Heart left ventricle (tissue), 13 donors: ENCODE measurements at regions not wholly inside any gene's neighbourhood (a gene's known extent, or its start where the extent isn't known, plus 50 kb on each side); places are given as distances from the start of the nearest gene placed in this dataset.

Experiments used
- CTCF ChIP-seq, 12 donors: fragments of 200-600 bp; sonication (generic) in 4 of 12; IDR thresholded peaks; one replicate each; pipeline versions ENCODE4 v1.5.0 to v1.8.0; 2018 to 2022; ENCODE audit warnings: antibody characterized with exemption in 12 of 12, mild to moderate bottlenecking in 5 of 12
- POLR2A ChIP-seq, 2 donors: fragments of 450-650 bp; IDR thresholded peaks; one replicate each; pipeline ENCODE4 v1.6.1; 2017; ENCODE audit warnings: antibody characterized with exemption in 2 of 2, mild to moderate bottlenecking in 2 of 2, moderate library complexity in 2 of 2
- donor health status: ischemic (EF 13 %, LVEDD 7.1; RV severe dilation, severe dysfunction).
- donor health status: DM: no; HTN: yes; CAD: no.
- donor health status: DM: no; HTN: no; CAD: no.
- donor health status: ischemic (EF 25% LVEDD 6.9; RV normal size, moderate dysfunction).
- donor health status: ischemic (EF 25% LVEDD 5.7; RV mildly dilated, moderate dysfunction).
- donor health status: ischemic (EF 35%, LVEDD 5.7; RV mildly dilated, moderate dysfunction).
- donor health status: nonischemic (EF 11% LVEDD 7.7; RV severe dilation, severe dysfunction).
- donor health status: DM: yes; HTN: yes; CAD: no.
- donor health status: PGD.
- donor health status: ischemic (EF 29% LVEDD 5.4; RV normal size, mild dysfunction).
- donor health status: nonischemic (EF 23%, LVEDD 6.1; RV moderate dilation, normal function).

- no peak for TF ChIP-seq CTCF (IDR thresholded peaks at IDR 0.05)
- TF ChIP-seq POLR2A (IDR thresholded peaks at IDR 0.05): no peak
Measured at GRCh38 chr16:13606804-13607203, 313.1 kb upstream of the ERCC4 start.
